ENCODE measurements at regions not wholly inside any gene's neighbourhood (a gene's known extent, or its start where the extent isn't known, plus 50 kb on each side); places are given as distances from the start of the nearest gene placed in this dataset.

DNA sequence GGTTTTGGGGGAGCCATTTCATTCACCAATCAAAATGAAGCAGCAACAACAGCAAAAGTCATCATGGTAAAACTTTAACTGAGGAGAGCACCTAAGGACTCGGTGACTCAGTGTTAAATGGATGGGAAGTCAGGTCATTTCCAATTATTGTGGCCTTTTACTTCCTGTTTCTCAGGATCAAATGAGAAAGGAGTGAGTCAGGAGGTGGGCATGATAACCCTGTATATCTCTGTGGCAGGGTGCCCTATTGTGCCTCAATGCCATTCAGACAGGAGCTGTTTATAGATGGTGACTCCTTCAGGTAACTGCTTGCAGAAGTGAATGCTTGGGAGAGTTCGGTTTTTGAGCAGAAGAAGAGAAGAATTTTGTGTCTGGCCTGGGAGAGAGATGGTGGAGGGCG, 135.5 kb upstream of the CPM start:
- TF ChIP-seq, protein P1, sequence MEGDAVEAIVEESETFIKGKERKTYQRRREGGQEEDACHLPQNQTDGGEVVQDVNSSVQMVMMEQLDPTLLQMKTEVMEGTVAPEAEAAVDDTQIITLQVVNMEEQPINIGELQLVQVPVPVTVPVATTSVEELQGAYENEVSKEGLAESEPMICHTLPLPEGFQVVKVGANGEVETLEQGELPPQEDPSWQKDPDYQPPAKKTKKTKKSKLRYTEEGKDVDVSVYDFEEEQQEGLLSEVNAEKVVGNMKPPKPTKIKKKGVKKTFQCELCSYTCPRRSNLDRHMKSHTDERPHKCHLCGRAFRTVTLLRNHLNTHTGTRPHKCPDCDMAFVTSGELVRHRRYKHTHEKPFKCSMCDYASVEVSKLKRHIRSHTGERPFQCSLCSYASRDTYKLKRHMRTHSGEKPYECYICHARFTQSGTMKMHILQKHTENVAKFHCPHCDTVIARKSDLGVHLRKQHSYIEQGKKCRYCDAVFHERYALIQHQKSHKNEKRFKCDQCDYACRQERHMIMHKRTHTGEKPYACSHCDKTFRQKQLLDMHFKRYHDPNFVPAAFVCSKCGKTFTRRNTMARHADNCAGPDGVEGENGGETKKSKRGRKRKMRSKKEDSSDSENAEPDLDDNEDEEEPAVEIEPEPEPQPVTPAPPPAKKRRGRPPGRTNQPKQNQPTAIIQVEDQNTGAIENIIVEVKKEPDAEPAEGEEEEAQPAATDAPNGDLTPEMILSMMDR (tag by site-specific recombination; IDR thresholded peaks at IDR 0.05): no peak
- no peak for TF ChIP-seq ZNF391 (tag by site-specific recombination; IDR thresholded peaks at IDR 0.05; ENCODE audit: borderline replicate concordance, low read depth)

Data from HEK293 (cell line).